ENCODE measurements at regions not wholly inside any gene's neighbourhood (a gene's known extent, or its start where the extent isn't known, plus 50 kb on each side); places are given as distances from the start of the nearest gene placed in this dataset.

DNA sequence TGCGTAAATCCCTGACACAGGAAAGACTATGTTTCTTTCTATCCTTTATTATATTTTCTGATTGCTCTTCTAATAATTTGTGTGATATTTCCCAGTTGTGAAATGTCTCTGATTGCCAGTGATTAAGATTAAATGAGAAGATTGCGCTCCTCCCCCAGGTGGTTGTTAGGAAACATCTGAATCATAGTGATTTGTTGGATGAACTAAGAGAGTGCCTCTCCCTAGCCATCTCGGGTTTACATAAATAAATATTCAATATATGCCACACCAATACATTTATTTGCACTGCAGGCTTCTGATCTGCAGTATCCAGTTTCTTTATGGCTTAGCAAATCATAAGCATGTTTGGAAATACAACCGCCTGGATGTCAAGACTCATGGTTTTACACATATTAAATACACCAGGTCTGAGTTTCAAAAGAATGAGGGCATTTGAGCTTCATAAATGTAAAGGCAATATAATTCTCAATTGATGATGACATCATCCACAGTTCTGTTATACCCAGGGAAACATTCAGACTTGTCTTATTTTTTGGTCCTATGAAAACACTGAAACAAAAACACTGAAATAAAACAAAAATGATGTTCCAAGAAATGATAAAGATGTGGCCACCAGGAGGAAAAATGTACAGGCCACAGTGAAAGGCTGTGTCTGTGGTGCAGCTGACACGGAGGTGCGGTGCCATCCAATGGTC lies 826.7 kb upstream of the ACVR2A start:
- Mint-ChIP-seq H3K36me3 (ENCODE audit: insufficient read depth in 1 of 3, low read depth in 3 of 3) (peaks cover 9 to 10% (median 9%) of the 10 kb centered on the region in 3 experiments), H3K27ac (no peak overlapping the region), H3K9me3 (peaks cover 13 to 15% of the 10 kb centered on the region in 2 experiments), H3K4me1 (peaks cover 17 to 21% of the 10 kb centered on the region in 2 experiments), H3K27me3 (ENCODE audit: low read depth) (no peaks in the 10 kb centered on the region), H3K4me3 (no peak overlapping the region)
- Histone ChIP-seq H3K4ac (ENCODE audit: low read depth, low read length) (no peak overlapping the region), H3K23ac (ENCODE audit: insufficient read length, low read depth, low read length) (no peak overlapping the region), H3K14ac (ENCODE audit: insufficient read depth, low read length) (no peak overlapping the region), H4K20me1 (ENCODE audit: control insufficient read depth, insufficient read depth, insufficient read length) (no peaks in the 10 kb centered on the region), H3K23me2 (ENCODE audit: insufficient read length, low read depth, low read length, poor library complexity, severe bottlenecking) (no peaks in the 10 kb centered on the region), H3K18ac (ENCODE audit: insufficient read length, low read depth, low read length) (no peak overlapping the region), H3K79me1 (ENCODE audit: insufficient read depth, low read depth, low read length, poor library complexity, severe bottlenecking) (no peaks in the 10 kb centered on the region), H3K4me2 (ENCODE audit: insufficient read depth, insufficient read length, low read length) (no peak overlapping the region), H4K8ac (replicated peaks; ENCODE audit: insufficient read length, low read depth, low read length) (no peak overlapping the region), H3K27me3 (ENCODE audit: insufficient read depth, low read length) (no peaks in the 10 kb centered on the region), H2BK20ac (ENCODE audit: low read depth, low read length, poor library complexity, severe bottlenecking) (no peak overlapping the region), H4K91ac (ENCODE audit: insufficient read length, low read depth, low read length) (no peak overlapping the region), H3K9me3 (ENCODE audit: control insufficient read depth, low read depth, low read length) (no peaks in the 10 kb centered on the region), H3K4me1 (ENCODE audit: insufficient read depth, low read length) (no peaks in the 10 kb centered on the region), H3T11ph (ENCODE audit: low read length) (no peak overlapping the region), H2BK5ac (ENCODE audit: insufficient read length, low read length) (no peak overlapping the region), H3K56ac (ENCODE audit: insufficient read length, low read depth, low read length) (no peak overlapping the region), H2BK12ac (ENCODE audit: insufficient read length, low read depth, low read length) (no peak overlapping the region), H3K9ac (ENCODE audit: extremely low read depth, insufficient read length, low read length) (no peak overlapping the region), H3K27ac (ENCODE audit: insufficient read length, low read depth, low read length) (no peak overlapping the region), H3K79me2 (ENCODE audit: insufficient read depth, low read length) (no peaks in the 10 kb centered on the region), H2BK15ac (ENCODE audit: low read depth, low read length) (no peak overlapping the region), H2BK120ac (ENCODE audit: low read depth, low read length, poor library complexity, severe bottlenecking) (no peak overlapping the region), H2AK5ac (ENCODE audit: insufficient read length, low read length) (no peak overlapping the region), H2AFZ (ENCODE audit: low read length) (no peak overlapping the region), H4K5ac (ENCODE audit: insufficient read length, low read depth, low read length) (no peak overlapping the region)
- DNase-seq = no peak
- TF ChIP-seq CTCF (conservative IDR thresholded peaks at IDR 0.05) = no peak
- no CpG with 5 or more reads among the region's 6 CpGs for WGBS (ENCODE audit: extremely low coverage, insufficient read length, low lambda C conversion rate)
